PC-3 (cell line): ENCODE measurements at regions not wholly inside any gene's neighbourhood (a gene's known extent, or its start where the extent isn't known, plus 50 kb on each side); places are given as distances from the start of the nearest gene placed in this dataset.

ENCODE experiments used
- CTCF ChIP-seq: fragments of 300-600 bp; sonication (generic); conservative IDR thresholded peaks from 2 replicates; pipeline ENCODE4 v1.5.1; 2017; ENCODE audit warnings: antibody characterized with exemption, low read depth, mild to moderate bottlenecking, low read length
- EZH2 ChIP-seq: fragments of 300-600 bp; sonication (generic); IDR thresholded peaks from one replicate; pipeline ENCODE4 v1.6.1; 2017; ENCODE audit warnings: antibody characterized with exemption, mild to moderate bottlenecking, low read length; ENCODE audit not compliant: unreplicated experiment
- EZH2phosphoT487 ChIP-seq: fragments of 300-600 bp; sonication (generic); IDR thresholded peaks from 2 replicates; pipeline ENCODE4 v1.6.1; 2018; ENCODE audit warnings: mild to moderate bottlenecking, antibody characterized with exemption, low read length, borderline replicate concordance

- no peak for TF ChIP-seq CTCF
- no peak for TF ChIP-seq EZH2phosphoT487
- TF ChIP-seq EZH2: no peak
Measured at GRCh38 chr13:111917086-111917485, 149.9 kb upstream of the SOX1 start.
